Activated T-helper 17 cell treated with anti-CD3 and anti-CD28 coated beads, Interleukin-2, amount 50 U/mL, for 72 hours (primary cell): ENCODE measurements at regions not wholly inside any gene's neighbourhood (a gene's known extent, or its start where the extent isn't known, plus 50 kb on each side); places are given as distances from the start of the nearest gene placed in this dataset.

Experiments used
- ATAC-seq: fragments of 150-1000 bp; cut with Tn5 transposase; replicated peaks from 2 replicates; pipeline ENCODE4 v1.10.0; 2021; ENCODE audit warnings: mild to moderate bottlenecking, moderate library complexity
- H3K27ac Mint-ChIP-seq: one replicate; pipeline ENCODE4 v1.8.0; 2022; ENCODE audit warnings: mixed read lengths
- H3K27me3 Mint-ChIP-seq: one replicate; pipeline ENCODE4 v1.8.0; 2022; ENCODE audit warnings: mixed read lengths
- H3K36me3 Mint-ChIP-seq: one replicate; pipeline ENCODE4 v1.8.0; 2022; ENCODE audit warnings: low read depth, mild to moderate bottlenecking, mixed read lengths
- H3K4me1 Mint-ChIP-seq: one replicate; pipeline ENCODE4 v1.8.0; 2022; ENCODE audit warnings: mixed read lengths
- H3K4me3 Mint-ChIP-seq: one replicate; pipeline ENCODE4 v1.8.0; 2022; ENCODE audit warnings: mild to moderate bottlenecking, mixed read lengths
- H3K9me3 Mint-ChIP-seq: one replicate; pipeline ENCODE4 v1.8.0; 2022; ENCODE audit warnings: mixed read lengths

DNA sequence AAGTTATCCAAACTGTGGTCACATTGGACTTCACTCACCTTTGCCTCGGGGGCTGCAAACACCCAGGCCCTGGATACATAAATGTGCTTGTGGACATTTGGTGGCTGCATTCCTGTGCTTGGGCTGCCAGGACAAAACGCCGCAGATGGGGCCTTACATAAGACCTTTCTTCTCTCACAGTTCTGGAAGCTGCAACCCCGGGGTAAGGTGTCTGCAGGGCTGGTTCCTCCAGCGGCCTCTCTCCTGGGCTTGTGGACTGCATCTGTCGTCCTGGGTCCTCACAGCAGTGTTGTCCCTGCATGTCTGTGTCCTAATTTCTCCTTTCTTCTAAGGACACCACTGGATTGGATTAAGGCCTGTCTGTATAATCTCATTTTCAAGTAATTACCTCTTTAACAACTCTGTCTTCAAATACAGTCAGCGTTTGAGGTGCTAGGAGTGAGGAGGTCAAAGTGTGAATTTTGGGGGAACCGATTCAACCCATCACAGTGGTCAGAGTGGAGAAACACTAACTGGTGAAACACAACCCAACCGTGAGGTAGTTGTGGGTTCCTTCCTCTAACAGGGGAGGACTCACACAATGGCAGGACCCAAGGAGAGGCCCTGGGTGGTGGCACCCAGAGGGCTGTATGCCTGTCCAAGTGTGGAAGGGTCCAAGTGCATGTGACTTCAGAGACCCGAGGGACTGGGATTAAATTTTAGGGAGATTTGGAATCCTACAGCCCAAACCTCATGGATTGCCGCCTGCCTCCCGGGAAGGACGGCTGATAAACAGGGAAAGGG lies 415.6 kb downstream of the IRX2 start:
- H3K4me1 Mint-ChIP-seq: no peaks in the 10 kb centered on the region
- H3K4me3 Mint-ChIP-seq: no peak overlapping the region
- peaks cover 9% of the 10 kb centered on the region for H3K9me3 Mint-ChIP-seq
- ATAC-seq: no peak
- no peak overlapping the region for H3K27ac Mint-ChIP-seq
- H3K36me3 Mint-ChIP-seq: no peaks in the 10 kb centered on the region
- H3K27me3 Mint-ChIP-seq: no peaks in the 10 kb centered on the region

DNA sequence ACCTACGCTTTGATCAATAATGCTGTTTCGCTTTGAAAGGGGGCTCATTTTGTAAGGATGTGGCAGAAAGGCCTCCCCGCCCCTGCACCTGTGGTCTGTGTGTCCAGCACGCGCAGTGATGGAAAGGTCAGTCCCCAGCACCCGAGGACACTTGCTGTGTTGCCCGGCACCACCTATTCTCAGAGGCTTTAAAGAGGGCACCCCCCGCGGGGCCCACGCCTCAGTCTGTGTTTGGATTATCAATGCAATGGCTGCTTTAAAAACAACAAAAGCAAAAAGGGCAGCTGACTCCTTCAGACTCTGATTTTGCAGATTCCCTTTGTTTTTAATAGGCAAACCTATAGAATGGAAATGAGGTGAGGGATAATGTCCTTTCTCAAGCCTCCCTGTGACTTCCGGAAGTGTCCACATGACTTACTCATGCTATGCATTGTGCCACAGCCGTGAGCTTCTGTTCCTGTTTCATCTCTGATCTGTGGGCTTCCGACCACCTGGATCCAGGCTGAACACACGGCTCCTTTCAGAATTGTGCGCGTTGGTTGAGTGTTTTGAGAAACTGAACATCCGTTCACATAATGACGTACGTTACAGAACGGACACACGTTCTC lies 416.2 kb downstream of the IRX2 start:
- H3K9me3 Mint-ChIP-seq: peaks cover 9% of the 10 kb centered on the region
- no peaks in the 10 kb centered on the region for H3K27me3 Mint-ChIP-seq
- ATAC-seq: no peak
- H3K27ac Mint-ChIP-seq: no peak overlapping the region
- no peak overlapping the region for H3K4me3 Mint-ChIP-seq
- no peaks in the 10 kb centered on the region for H3K36me3 Mint-ChIP-seq
- no peaks in the 10 kb centered on the region for H3K4me1 Mint-ChIP-seq

GRCh38 chr5:2334719-2335118 lies 416.8 kb downstream of the IRX2 start:
- Mint-ChIP-seq H3K4me3 (no peak overlapping the region), H3K9me3 (peaks cover 9% of the 10 kb centered on the region)

DNA sequence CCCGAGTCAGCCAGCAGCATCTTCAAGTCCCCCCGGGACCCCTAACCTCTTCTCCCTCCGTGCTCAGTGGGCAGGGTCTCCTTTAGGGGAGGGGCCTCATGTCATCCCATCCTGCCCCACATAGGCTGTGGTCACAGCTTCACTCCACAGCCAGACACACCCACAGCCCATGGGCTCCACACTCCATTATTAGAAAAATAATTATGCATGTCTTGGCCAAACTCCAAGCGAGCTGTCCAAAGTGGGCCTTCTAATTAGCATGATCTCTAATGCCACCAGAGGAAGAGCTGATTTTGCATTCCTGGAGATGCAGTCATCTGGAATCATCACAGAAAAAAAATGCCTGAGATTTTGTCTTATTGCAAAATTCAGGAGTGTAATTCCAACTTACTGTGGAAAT lies 418.2 kb downstream of the IRX2 start:
- Mint-ChIP-seq H3K9me3 (peaks cover 9% of the 10 kb centered on the region), H3K27me3 (no peaks in the 10 kb centered on the region), H3K4me1 (no peaks in the 10 kb centered on the region), H3K36me3 (no peaks in the 10 kb centered on the region), H3K27ac (no peak overlapping the region), H3K4me3 (no peak overlapping the region)
- ATAC-seq: no peak

More at GRCh38 chr5:2334719-2335118, 416.8 kb downstream of the IRX2 start:
- ATAC-seq: no peak
- H3K4me1 Mint-ChIP-seq: no peaks in the 10 kb centered on the region
- no peak overlapping the region for H3K27ac Mint-ChIP-seq
- no peaks in the 10 kb centered on the region for H3K36me3 Mint-ChIP-seq
- no peaks in the 10 kb centered on the region for H3K27me3 Mint-ChIP-seq

DNA sequence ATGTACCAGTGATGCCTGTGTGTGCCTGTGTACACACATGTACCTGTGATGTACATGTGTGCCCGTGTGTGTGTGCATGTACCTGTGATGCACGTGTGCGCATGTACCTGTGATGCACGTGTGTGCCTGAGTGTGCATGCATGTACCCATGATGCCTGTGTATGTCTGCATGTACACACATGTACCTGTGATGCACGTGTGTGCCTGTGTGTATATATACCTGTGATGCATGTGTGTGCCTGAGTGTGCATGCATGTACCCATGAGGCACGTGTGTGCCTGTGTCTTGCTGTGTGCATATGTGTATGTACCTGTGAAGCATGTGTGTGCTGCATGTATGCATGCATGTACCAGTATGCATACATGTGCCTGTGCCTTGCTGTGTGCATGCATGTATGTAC lies 419.0 kb downstream of the IRX2 start:
- Mint-ChIP-seq H3K4me1 (no peaks in the 10 kb centered on the region), H3K27ac (no peak overlapping the region), H3K36me3 (no peaks in the 10 kb centered on the region), H3K27me3 (no peaks in the 10 kb centered on the region), H3K4me3 (no peak overlapping the region), H3K9me3 (peaks cover 9% of the 10 kb centered on the region)
- ATAC-seq: no peak

GRCh38 chr5:2330325-2331130 lies 420.9 kb downstream of the IRX2 start:
- H3K36me3 Mint-ChIP-seq: no peaks in the 10 kb centered on the region
- ATAC-seq: no peak
- H3K27me3 Mint-ChIP-seq: no peaks in the 10 kb centered on the region
- no peaks in the 10 kb centered on the region for H3K4me1 Mint-ChIP-seq
- H3K27ac Mint-ChIP-seq: no peak overlapping the region
- peaks cover 13% of the 10 kb centered on the region for H3K9me3 Mint-ChIP-seq
- H3K4me3 Mint-ChIP-seq: no peak overlapping the region

GRCh38 chr5:2329741-2330140 lies 421.7 kb downstream of the IRX2 start:
- Mint-ChIP-seq H3K4me1 (no peaks in the 10 kb centered on the region), H3K9me3 (peaks cover 13% of the 10 kb centered on the region), H3K27ac (no peak overlapping the region), H3K27me3 (no peaks in the 10 kb centered on the region), H3K4me3 (no peak overlapping the region), H3K36me3 (no peaks in the 10 kb centered on the region)
- ATAC-seq: no peak

GRCh38 chr5:2326601-2327000 lies 424.9 kb downstream of the IRX2 start:
- Mint-ChIP-seq H3K27ac (no peak overlapping the region), H3K9me3 (peaks cover 7% of the 10 kb centered on the region), H3K4me3 (no peak overlapping the region), H3K36me3 (no peaks in the 10 kb centered on the region), H3K27me3 (peaks cover 7% of the 10 kb centered on the region), H3K4me1 (no peaks in the 10 kb centered on the region)
- no peak for ATAC-seq

- no peaks in the 10 kb centered on the region for H3K4me1 Mint-ChIP-seq
- H3K36me3 Mint-ChIP-seq: no peaks in the 10 kb centered on the region
- peaks cover 7% of the 10 kb centered on the region for H3K9me3 Mint-ChIP-seq
- H3K27ac Mint-ChIP-seq: no peak overlapping the region
- ATAC-seq: no peak
- H3K27me3 Mint-ChIP-seq: peaks cover 12% of the 10 kb centered on the region
- no peak overlapping the region for H3K4me3 Mint-ChIP-seq
These were observed 426.7 kb downstream of the IRX2 start for GRCh38 chr5:2324788-2325187.

- Mint-ChIP-seq H3K36me3 (no peaks in the 10 kb centered on the region), H3K9me3 (peaks cover 3% of the 10 kb centered on the region), H3K4me3 (no peak overlapping the region), H3K27me3 (peaks cover 17% of the 10 kb centered on the region), H3K27ac (no peak overlapping the region), H3K4me1 (no peaks in the 10 kb centered on the region)
- no peak for ATAC-seq
These were observed 430.9 kb downstream of the IRX2 start for GRCh38 chr5:2320611-2321010.

DNA sequence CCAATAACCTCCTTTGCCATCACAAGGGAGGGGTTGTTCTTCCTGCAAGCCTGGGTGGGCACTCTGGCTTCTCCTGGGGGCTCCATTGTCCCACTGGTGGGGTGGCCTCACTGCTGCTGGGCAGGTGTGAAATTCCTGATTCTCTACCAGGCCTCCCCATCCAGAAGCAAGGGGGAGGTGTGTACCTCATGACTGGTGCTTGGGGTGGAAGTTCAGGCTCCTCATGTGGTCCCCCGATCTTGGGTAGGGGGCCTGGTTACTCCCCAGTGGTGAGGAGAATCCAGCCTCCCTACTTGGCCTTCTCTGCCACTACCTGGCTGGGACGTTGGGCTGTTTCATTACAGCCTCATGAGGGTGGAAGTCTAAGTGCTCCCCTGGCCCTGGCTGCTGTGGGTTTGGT lies 433.9 kb downstream of the IRX2 start:
- Mint-ChIP-seq H3K4me1 (no peaks in the 10 kb centered on the region), H3K9me3 (no peaks in the 10 kb centered on the region), H3K27me3 (peaks cover 10% of the 10 kb centered on the region), H3K36me3 (no peaks in the 10 kb centered on the region), H3K4me3 (no peak overlapping the region), H3K27ac (no peak overlapping the region)
- ATAC-seq: no peak

DNA sequence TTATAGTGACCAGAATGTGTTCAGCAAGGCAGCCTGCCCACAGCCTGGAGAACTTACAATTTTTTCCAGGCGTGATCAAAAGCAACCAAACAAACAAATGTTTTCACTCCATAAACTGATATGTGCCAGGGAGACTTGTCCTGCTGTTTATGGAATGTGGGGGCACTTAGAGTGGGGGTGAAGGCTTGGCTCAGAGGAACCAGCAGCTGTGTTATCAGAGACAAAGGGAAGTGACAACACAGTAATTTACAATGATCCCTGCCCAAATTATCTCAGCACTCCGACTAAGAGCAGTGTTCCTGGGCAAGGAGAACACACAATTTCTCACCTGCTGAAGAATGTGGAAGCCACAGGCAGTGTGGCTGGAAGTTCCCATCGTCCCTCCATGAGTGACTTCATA lies 429.1 kb upstream of the IRX4 start:
- no peak overlapping the region for H3K27ac Mint-ChIP-seq
- no peaks in the 10 kb centered on the region for H3K27me3 Mint-ChIP-seq
- H3K4me3 Mint-ChIP-seq: no peak overlapping the region
- H3K9me3 Mint-ChIP-seq: no peaks in the 10 kb centered on the region
- no peak for ATAC-seq
- H3K4me1 Mint-ChIP-seq: no peaks in the 10 kb centered on the region
- no peaks in the 10 kb centered on the region for H3K36me3 Mint-ChIP-seq

DNA sequence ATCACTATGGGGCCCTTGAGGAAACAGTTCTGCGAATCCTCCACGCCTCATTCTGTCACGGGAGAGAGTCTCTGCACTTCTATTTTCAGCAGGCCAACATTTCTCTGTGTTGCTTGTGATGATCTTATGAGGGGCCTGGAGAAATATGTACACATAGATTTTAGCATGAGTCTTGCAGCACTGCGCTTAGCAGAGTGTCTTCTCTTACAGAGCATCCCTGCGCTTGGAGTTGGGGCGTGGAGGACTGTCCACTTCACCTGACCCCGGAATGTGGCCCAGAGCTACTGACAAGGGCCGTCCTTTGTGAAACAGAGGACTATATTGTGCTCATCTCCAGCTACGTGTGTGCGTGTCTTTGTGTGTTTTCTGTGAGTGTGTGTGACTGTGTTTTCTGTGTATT lies 428.2 kb upstream of the IRX4 start:
- no peak overlapping the region for H3K4me3 Mint-ChIP-seq
- no peaks in the 10 kb centered on the region for H3K9me3 Mint-ChIP-seq
- no peak overlapping the region for H3K27ac Mint-ChIP-seq
- H3K36me3 Mint-ChIP-seq: no peaks in the 10 kb centered on the region
- no peak for ATAC-seq
- no peaks in the 10 kb centered on the region for H3K4me1 Mint-ChIP-seq
- no peaks in the 10 kb centered on the region for H3K27me3 Mint-ChIP-seq

GRCh38 chr5:2307631-2308030 lies 424.9 kb upstream of the IRX4 start:
- Mint-ChIP-seq H3K4me3 (no peak overlapping the region), H3K4me1 (no peaks in the 10 kb centered on the region), H3K27ac (no peak overlapping the region), H3K9me3 (no peaks in the 10 kb centered on the region), H3K36me3 (no peaks in the 10 kb centered on the region), H3K27me3 (no peaks in the 10 kb centered on the region)
- no peak for ATAC-seq

DNA sequence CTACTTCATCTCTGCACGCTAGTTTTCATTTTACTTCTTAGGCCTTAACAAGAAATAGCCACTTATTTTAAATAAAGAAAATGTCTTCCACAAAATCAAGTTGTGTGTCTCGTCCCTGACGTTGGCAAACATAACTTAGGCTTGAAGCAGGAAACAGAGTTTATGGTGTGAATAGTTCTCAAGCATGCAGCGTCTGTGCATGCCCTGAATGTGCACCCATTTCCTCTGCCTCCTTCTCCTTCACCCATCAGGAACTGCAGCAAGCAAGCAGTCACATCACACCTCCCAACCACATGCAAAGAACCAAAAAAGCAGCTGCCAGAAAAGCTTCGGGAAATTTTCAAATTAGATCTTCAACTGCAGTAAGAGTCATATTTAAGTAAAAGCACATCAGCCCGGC lies 424.0 kb upstream of the IRX4 start:
- no peak overlapping the region for H3K4me3 Mint-ChIP-seq
- H3K36me3 Mint-ChIP-seq: no peaks in the 10 kb centered on the region
- H3K27ac Mint-ChIP-seq: no peak overlapping the region
- H3K4me1 Mint-ChIP-seq: no peaks in the 10 kb centered on the region
- peaks cover under 1% of the 10 kb centered on the region for H3K27me3 Mint-ChIP-seq
- no peak for ATAC-seq
- no peaks in the 10 kb centered on the region for H3K9me3 Mint-ChIP-seq
